Left ventricle myocardium superior (tissue), 1 donor: ENCODE measurements at regions not wholly inside any gene's neighbourhood (a gene's known extent, or its start where the extent isn't known, plus 50 kb on each side); places are given as distances from the start of the nearest gene placed in this dataset.
A peak's percentile ranks its signal among the peaks of the same experiment; 100 is the strongest.

Experiments used
- ATAC-seq: fragments of 200-7000 bp; cut with Tn5 transposase; one replicate; pipeline ENCODE4 v1.9.1; 2020; ENCODE audit warnings: mild to moderate bottlenecking, moderate library complexity
- DNase-seq: peaks from one replicate; pipeline ENCODE4 v3.0.0-alpha.2; 2020
- intact Hi-C: fragments of 100-400 bp; cut with micrococcal nuclease; formaldehyde crosslinking; loops from one replicate; pipeline ENCODE4 v1.11.0; 2022
- donor health status: DM: no; HTN: yes; CAD: no; lungs with severe emphysema.

DNA sequence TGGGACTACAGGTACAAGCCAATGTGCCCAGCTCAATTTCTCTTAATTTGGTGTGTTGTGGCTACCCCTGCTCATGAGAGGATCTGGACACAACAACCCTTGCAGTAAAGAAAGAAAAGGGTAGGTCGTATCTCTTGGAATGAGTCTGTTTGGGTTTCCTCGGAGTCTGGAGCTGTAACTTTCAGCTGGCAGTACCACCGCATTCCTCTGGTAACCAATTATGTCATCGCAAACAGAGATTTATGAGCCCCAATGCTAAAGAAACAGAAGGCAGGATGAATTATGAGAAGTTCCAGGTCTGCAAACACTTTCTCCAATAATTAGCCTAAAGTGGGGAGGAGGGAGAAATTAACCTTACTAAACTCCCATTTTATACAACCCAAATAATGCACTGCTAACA is 186.6 kb upstream of the NRP1 start:
- intact Hi-C loops, result no loop called here
- ATAC-seq, result no peak
- no peak for DNase-seq

DNA sequence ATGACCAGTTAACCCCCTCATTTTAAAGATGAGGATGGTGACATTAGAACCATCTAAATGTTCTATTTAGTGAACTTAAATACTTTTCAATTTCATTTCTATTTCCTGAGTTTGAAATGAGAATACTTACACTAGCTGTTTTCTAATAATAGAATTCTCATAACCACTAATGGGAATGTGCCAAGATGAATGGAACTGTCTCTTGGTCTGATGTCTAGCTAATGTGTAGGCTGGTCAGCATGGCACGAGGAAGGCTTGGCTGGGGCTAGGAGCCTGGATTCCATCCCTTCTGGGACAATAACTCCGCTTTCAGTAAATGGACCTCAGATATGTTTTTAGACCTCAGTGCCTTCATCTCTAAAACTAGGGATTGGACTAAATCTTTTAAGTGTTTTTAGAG is 185.8 kb upstream of the NRP1 start:
- DNase-seq (no peak), ATAC-seq (peak; percentile 70)
- intact Hi-C loops, result no loop called here

DNA sequence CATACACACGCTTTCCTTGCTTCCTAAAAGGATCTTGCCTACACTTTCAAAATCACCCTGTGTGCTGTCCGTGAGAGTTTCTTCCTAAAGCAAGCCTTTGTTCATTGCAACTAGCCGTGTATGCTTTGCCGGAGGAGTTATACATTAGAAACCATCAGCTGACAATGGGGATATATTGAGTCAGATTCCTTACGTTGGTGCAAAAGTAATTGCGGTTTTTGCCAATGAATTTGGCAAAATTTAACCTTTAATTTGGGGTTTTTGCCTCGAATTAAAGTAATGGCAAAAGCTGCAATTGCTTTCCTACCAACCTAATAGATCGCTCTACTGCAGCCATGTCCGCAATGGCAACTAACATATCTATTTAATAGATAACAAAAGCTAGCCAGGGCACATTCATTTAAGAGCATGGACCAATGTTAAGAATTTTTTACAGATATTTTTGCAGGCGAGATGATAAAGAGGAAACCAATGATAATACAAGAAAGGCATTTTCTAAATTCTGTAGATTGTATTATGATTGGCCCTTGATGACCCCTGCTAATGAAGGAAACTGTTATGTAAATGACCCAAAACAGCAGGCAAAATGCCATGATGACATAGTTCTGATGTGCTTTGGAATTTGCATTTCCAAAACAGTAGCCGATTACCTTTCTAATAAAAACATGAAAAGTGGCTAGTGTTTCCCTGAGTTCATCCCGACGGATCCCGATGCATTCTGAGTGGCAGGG is 184.8 kb upstream of the NRP1 start:
- no peak for DNase-seq
- ATAC-seq, result no peak
- intact Hi-C loops, result no loop called here

DNA sequence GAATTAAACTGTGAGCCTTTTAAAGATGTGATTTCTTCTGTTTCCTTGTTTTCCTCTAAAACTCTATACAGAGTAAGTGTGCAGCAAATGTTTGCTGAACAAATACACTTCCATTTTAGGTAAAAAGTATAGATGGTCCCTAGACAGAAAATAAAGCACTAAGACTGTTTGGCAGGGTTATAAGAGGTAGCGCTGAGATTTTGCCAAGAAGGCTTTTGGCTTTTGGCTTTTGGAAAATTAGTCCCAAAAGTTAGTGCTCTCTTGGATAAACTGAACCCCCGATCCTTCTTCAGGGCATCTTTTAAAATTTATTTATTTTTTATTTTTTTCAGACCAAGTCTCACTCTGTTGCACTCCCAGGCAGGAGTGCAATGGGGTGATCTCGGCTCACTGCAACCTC is 175.7 kb upstream of the NRP1 start:
- intact Hi-C loops, result no loop called here
- DNase-seq (no peak), ATAC-seq (no peak)

DNA sequence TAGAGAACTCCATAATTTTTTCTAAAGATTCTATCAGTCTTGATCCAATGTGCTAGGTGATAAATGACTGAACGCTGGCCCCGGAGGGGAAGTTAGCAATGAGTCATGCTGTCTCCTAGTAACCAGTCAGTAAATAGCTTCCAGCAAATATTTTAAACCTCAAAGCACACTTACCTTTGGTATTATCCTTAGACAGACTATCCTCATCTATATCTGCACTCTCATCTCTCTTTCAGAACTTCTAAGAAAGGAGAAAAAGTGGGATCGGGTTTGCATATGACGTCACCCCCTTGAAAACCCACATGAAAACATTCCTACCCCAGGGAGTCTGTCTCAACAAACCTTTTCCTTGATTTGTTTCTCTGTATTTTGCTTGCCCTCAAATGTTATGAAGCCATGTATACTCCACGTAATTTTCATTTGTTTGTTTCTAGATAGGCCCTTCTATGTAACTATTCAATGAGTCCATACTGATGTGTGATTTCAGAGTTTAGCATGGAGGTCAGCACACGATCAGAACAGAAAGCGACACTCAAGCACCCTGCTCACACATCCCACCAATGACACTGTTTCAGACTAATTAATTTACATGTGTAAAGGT is 174.9 kb upstream of the NRP1 start:
- DNase-seq, result peak; percentile 44
- peak; percentile 78 for ATAC-seq
- intact Hi-C loops, result no loop called here

DNA sequence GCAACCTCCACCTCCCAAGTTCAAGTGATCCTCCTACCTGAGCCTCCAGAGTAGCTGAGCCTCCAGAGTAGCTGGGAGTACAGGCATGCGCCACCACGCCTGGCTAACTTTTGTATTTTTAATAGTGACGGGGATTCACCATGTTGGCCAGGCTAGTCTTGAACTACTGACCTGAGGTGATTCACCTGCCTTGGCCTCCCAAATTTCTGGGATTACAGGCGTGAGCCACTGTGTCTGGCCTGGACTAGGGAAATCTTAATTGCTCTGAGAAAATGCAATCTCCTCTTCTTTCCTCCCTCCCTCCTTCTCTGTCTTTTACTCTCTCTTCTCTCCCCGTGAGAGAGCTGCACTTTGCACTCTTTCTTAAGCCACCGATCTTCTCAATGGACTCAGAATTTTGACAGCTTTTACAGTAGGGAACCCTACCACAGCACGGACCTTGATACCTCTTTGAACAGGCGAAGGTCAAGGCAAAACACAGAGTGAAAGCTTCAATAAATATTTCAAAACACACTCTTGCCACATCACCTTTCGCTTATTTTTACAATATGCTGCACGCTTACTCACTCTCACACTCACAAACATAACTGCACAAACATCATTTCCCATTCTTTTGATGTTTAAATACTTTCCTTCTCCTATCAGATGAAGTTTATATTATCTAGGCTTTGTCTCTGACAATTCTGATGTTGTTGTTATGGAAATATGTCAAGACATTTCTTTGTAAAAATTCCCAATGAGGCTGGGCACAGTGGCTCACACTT is 173.4 kb upstream of the NRP1 start:
- intact Hi-C loops, result no loop called here
- no peak for DNase-seq

DNA sequence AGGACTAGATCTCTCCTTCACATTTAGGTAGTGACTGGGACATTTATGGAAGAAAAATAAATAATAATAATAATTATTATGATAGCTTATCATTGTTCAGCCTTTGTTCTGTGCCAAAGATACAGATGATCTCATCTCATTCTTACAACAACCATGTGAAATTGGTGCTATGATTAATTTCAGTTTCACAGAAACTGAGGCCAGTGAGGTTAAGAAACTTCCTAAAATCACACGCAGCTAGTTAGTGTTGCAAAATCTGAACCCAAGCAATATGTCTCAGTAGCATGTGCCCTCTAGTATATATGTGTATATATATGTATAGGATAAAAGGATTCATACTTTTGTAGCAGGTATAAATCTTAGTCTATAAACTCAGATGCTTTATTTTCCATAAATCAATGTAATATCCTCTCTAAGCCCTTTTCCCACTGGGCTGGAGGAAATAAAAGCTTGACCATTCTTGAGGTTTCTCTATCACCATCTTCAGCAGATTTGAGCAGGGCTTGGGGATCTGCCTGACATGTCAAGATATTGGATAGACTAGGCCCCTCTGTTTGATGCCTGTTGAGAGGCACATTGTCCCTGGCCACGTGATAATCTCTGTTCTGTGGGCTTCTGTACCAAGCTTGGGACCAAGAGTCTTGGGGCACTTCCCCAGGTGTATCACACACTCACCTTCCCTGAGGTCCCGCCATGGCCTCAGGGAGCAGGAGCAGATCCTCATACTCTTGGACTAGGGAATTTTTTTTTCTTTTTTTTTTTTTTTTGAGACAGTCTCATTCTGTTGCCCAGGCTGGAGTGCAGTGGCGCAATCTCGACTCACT is 172.6 kb upstream of the NRP1 start:
- no peak for ATAC-seq
- intact Hi-C loops, result no loop called here
- DNase-seq, result no peak

More for the DNA sequence above, 173.4 kb upstream of the NRP1 start:
- ATAC-seq, result no peak

DNA sequence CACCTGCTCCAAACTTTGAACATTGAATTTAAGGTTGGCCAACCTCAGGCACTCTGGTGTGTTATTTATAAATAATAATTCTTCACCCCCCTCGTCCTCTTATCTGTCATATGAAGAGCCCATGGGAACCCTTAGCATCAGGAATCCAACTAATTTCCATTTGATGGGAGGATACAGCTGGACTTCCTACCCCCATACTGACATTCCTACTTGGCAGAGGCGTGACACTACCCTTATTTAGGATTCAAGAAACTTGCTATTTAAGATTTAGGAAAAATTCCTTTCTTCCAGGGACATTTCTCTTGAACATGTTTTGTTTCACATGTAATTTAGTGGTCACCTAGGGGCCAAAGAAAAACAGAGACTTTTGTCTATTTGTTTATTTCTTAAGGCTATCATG is 171.9 kb upstream of the NRP1 start:
- DNase-seq (no peak), ATAC-seq (no peak)
- intact Hi-C loops, result no loop called here

DNA sequence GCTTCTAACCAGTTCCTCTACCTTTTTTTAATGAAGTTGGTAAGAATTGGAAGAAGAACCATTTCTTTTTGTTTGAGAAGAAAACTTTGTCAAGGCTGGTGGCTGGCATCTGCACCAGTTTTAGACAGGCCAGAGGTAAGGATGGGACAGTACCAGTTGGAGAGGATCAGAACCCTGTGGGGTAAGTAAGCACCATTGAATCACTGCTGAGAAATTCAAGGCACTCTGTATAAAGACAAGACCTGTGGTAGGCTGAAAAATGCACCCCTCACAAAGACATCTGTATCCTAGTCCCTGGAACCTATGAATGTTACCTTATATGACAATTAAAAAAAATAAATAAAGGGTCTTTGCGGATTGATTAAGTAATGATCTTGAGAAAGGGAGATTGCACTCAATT is 166.7 kb upstream of the NRP1 start:
- DNase-seq (no peak), ATAC-seq (no peak)
- intact Hi-C loops, result no loop called here

DNA sequence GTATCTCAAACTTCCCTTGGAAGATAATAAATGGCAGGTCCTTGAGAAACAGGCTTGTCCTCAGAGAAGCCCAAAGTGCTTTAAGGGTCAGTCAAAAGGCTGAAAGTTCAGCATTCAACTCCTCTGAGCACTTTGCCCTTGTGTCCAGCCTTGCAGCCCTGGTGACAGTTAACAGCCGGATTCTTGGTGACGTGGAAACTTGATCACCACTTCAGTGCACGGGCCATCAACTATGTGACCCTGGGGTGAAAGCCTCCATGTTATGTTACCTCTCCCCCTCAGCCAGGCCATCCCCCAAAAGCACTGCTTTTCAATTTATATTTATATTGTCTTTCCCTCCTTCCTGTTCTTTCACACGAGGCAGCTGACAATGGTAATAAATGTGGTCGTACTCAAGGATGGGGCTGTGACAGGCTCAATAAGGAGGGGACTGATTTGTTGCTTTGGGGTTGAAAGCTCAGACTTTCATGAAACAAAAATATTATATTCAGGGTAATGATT is 164.0 kb upstream of the NRP1 start:
- ATAC-seq, result no peak
- intact Hi-C loops, result no loop called here

DNA sequence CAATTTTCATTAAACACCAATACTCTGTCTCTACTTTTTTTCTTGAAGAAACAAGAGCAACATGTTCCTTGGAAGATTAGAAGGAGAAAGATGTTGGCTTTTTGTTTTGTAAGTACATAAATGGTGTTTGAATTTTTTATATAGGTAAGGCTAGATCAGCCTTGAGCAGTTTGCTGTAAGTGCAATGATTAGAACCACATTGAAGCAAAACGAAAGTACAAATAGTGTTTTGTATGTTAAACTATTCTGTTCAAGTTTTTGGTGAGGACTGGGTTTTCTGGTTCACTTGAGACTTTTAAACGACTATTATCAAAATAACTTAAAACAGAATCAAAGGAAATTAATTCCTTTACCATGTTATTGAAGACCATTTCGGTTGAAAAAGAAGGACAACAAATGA is 162.9 kb upstream of the NRP1 start:
- intact Hi-C loops, result no loop called here
- ATAC-seq, result no peak
- DNase-seq, result no peak

More for the DNA sequence above, 164.0 kb upstream of the NRP1 start:
- DNase-seq, result no peak

DNA sequence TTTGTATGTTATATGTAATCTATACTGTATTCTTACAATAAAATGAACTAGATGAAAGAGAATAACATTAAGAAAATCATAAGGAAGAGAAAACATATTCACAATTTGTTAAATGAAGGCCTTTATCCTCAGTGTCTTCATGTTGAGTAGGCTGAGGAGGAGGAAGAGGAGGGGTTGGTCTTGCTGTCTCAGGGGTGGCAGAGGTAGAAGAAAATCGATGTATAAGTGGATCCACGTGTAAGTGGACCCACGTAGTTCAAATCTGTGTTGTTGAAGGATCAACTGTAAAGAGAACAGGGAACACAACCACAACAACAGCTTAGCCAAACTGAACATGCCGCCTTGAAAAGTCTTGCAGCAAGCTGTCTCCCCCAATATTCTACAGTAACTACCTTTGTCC is 161.6 kb upstream of the NRP1 start:
- no peak for ATAC-seq
- intact Hi-C loops, result no loop called here
- DNase-seq, result no peak

DNA sequence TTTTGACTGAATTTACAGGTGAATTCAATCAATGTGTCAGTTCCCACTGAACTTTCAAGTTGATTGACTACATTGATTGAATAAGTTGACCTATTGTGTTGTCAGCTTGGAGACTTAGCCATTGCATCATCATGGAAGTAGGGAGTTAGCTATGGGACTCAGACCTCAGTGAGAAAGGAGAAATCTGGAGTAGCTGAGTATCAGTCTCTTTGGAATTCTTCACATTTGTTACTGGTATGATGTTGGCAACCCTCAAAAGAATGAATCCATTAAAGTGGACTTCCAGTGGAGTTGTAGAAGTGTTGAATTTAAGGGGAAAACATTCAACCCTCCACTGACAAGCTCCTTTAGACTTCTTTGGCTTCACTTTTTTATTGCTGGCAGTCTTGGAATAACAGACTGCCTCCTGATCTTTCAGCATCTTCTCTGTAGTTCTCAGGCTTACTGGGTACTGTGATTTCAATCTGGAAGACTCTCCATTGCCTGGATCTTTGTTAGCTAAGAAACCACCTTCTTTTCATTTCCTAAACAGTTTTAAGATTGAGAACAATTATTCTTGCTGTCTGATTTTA is 160.3 kb upstream of the NRP1 start:
- no peak for DNase-seq
- intact Hi-C loops, result no loop called here
- peak; percentile 34 for ATAC-seq

DNA sequence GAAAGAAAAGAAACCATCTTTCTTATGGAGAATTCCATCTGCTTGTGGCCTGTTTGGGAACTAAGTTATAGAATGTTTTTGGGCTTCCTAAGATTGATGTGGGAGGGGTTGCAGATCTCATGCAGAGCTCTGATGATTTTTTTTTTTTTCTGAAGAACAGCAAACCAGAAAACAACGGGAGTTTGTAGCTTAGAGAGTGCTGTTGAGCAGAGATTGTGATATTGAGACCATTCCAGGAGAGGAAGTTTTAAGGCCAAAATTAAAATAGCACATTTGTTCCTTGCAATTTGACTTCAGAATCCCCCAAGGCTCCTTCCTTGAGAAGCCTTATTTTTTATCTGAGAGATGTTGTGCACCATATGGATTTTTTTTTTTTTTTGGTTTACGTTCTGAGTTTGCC is 159.5 kb upstream of the NRP1 start:
- ATAC-seq (peak; percentile 37), DNase-seq (no peak)
- intact Hi-C loops, result no loop called here

DNA sequence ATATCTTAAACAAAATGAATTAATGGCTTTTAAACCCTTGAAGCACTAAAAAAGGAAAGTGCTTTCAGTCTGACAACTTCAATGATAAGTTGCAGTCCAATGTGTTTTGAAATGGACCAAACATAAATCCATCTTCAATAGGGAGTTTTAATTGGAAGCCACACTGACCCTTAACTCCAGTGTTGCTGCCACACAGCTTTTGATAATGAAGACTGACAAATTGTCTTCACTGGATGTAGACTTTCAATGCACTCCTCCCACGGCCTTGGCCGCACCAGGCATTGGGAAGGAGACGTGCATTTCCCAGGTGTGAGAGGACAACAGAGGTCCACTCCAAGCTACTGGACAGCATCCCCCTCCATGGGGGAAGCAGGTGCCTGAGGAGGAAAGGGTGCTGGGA is 159.0 kb upstream of the NRP1 start:
- ATAC-seq, result no peak
- intact Hi-C loops, result no loop called here
- no peak for DNase-seq

DNA sequence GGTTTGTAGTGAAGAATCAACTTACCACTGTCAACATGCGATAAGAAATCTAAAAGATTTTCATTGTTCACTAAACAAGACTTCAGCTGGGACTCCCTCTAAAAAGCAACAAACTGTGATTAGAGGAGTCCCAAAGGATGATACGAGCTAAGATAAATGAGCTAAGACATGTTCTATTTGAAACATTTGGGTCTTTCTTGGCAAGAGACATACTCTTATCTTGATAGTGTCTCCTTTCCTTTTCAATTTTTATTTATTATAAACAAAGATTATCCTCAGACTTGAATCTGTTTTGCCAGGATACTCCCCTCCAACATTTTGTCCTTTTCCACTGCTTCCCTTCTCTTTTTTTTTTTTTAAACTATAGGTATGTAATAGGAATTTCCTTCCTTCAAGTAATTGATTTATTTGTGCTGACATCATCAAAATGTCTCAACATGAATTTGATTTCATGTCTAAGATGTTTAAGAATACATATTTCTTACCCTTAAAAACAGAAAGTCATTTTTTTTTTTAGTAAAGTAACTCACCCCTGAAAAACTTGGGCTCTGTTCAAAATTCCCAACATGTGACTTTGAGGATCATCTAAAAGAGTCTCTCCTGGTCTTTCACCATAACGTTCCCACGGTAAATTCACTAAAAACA is 158.4 kb upstream of the NRP1 start:
- no peak for ATAC-seq
- DNase-seq, result no peak
- intact Hi-C loops, result no loop called here

DNA sequence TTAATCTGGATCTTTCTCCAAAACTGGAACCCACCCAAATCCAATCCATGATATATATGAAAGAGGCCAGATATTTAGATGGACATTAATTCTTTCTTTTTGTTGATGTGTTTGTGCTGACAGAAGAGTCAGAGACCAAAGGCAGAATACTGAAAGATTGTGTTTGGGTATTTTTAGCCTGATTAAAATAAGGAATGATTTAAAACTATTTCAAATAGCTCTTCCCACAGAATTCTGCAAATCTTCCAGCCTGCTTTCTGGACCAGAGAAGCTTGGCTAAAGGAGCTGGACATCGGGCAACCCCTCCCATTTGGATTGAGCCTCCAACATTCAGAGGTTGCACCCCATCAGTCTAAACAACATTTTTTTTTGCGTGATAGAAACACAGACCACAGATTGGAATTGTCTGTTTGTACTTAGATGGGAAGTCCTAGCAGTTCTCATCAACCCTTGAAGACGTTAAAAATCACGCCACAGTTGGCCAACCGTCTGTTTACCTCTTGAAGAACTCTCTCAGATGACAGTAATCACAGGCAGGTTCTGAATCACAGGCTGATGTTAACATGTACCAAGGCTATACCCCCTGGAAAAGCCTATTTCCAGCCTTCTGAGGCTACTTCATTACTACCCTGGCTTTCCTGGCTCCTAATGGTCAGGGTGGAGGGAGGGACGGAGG is 155.2 kb upstream of the NRP1 start:
- intact Hi-C loops, result no loop called here
- ATAC-seq (no peak), DNase-seq (no peak)

DNA sequence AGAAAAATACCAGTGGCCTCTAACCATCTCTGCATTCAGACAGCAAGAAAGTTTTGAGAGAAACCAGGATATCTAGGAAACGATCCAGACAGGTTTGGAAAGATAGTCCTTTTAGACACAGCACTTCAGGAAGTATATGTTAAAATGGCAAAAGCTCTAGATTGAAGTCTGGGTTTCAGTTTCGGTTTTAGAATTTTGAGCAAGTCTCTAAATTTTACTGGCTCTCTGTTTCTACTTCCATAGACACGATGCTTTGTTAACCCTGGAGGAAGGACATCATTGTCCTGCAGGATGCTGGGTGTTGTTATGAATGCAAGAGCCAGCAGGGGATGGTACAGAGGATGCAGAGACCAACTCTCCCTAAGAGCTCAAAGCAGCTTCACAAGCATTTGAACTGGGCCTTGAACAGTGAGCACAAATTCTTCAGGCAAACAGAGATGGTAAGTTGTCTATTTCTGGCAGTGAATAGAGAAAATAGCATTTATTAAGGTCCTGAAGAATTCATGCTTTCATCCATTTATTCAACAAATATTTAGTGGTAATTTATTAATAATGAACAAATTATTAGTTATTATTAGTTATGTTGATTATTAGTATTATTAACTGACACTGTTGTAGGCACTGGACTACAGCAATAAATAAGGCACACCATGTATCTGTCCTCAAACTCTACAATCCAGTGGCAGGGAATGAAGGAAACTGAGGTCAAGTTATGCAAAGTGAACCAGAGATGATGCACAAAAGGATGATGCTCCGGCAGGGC is 152.7 kb upstream of the NRP1 start:
- no peak for DNase-seq
- intact Hi-C loops, result no loop called here
- no peak for ATAC-seq
